Nucleus accumbens (tissue), 56 donors: ENCODE measurements at regions not wholly inside any gene's neighbourhood (a gene's known extent, or its start where the extent isn't known, plus 50 kb on each side); places are given as distances from the start of the nearest gene placed in this dataset.
"Not testable (repeated sequence)": the region's sequence is repeated elsewhere in the genome, so short reads cannot be mapped to it uniquely, and the experiment has no call there.

ENCODE experiments used
- DNase-seq, 56 donors: peaks; one replicate each; lab custom pipeline; 2025; lab: John Stamatoyannopoulos, UW

GRCh38 chr20:30378721-30379120 is 878.7 kb upstream of the DEFB115 start:
- not testable (repeated sequence) for DNase-seq

DNA sequence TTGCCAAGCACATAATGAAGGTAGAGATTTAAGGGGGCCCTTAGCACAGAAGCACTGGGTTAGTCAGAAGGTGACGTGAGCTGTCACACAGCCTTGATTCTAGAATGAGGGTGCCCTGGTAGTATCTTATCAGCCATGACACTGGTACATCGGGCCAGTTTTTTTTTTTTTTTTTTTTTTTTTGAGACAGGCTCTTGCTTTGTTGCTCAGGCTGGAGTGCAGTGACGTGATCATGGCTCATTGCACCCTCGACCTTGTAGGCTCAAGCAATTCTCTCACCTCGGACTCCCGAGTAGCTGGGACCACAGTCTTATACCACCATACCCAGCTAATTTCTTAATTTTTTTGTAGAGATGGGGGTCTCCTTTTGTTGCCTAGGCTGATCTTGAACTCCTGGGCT is 872.6 kb upstream of the DEFB115 start:
- not testable (repeated sequence) for DNase-seq

DNA sequence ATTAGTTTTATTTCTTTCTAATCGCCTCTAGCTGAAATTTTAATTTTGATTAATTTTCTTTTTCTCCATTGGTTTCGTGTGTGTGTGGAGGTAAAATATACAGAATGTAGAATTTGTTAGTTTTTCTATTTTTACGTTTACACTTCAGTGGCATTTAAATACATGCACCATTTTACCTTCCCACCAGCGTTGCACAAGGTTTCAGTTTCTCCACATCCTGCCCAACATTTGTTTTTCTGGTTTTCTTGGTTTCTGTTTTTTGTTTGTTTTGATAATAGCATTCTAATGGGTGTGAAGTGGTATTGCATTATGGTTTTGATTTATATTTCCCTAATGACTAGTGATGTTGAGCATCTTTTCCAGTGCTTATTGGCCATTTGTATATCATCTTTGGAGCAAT is 871.4 kb upstream of the DEFB115 start:
- not testable (repeated sequence) for DNase-seq

GRCh38 chr20:30387823-30388222 is 869.6 kb upstream of the DEFB115 start:
- not testable (repeated sequence) for DNase-seq

DNA sequence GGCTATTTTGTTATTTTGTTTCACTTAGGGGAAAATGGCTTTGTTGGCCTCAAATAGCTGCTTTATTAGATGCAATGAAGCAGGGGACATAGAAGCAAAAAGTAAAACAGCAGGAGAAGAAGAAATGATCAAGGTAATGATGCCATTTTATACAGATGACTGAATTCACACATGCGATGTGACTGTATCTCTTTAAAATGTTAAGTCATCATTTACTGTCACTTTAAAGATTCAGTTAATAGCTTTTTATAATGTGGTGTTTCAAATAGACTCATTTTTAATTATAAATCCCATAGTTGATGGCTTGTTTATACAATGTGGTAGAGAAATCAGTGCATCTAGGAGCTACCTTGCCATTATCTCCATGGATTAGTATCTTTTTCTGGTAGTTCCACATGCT is 863.9 kb upstream of the DEFB115 start:
- not testable (repeated sequence) for DNase-seq

DNA sequence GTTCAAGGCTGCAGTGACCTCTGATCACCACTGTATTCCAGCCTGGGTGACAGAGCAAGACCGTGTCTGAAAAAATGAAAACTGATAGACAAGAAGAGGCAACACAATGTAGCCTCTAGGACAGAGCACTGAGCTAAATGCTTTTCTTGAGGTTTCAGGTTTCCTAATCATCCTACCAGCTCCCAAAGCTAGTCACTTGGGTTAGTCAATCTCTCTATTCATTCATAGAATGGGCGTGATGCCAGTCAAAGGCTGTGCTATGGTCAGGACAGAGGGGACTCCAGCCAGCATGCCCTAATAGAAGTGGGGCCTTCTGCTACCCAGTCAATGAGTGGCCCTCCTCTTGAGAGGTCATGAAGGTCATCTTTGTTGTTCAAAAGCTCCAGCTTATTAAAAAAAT is 860.4 kb upstream of the DEFB115 start:
- not testable (repeated sequence) for DNase-seq

DNA sequence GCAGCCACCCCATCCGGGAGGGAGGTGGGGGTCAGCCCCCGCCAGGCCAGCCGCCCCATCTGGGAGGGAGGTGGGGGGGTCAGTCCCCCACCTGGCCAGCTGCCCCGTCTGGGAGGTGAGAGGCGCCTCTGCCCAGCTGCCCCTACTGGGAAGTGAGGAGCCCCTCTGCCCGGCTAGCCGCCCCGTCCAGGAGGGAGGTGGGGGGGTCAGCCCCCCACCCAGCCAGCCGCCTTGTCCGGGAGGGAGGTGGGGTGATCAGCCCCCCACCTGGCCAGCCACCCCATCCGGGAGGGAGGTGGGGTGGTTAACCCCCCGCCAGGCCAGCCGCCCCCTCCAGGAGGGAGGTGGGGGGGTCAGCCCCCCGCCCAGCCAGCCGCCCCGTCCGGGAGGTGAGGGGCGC is 852.4 kb upstream of the DEFB115 start:
- DNase-seq, result not testable (repeated sequence)

DNA sequence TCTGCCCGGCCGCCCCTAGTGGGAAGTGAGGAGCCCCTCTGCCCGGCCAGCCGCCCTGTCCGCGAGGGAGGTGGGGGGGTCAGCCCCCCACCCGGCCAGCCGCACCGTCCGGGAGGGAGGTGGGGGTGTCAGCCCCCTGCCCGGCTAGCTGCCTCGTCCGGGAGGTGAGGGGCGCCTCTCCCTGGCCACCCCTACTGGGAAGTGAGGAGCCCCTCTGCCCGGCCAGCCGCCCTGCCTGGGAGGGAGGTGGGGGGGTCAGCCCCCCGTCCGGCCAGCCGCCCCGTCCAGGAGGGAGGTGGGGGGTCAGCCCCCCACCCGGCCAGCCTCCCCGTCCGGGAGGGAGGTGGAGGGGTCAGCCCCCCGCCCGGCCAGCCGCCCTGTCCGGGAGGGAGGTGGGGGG is 851.9 kb upstream of the DEFB115 start:
- not testable (repeated sequence) for DNase-seq

- DNase-seq, result not testable (repeated sequence)
Measured at GRCh38 chr20:30406370-30406769, 851.1 kb upstream of the DEFB115 start.

DNA sequence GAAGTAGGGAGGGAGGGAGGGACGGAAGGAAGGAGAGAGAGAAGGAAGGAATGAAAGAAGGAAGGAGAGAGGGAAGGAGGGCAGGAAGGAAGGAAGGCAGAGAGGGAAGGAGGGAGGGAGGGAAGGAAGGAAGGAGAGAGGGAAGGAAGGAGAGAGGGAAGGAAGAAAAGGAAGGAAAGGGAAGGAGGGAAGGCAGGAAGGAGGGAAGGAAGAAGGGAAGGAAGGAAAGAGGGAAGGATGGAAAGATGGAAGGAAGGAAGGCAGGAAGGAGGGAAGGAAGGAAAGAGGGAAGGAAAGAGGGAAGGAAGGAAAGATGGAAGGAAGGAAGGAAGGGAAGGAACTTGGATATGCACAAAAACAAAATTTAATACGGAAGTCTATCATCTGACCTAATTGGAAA is 844.5 kb upstream of the DEFB115 start:
- DNase-seq, result no peak

GRCh38 chr20:30417387-30417786 is 840.1 kb upstream of the DEFB115 start:
- not testable (repeated sequence) for DNase-seq

DNA sequence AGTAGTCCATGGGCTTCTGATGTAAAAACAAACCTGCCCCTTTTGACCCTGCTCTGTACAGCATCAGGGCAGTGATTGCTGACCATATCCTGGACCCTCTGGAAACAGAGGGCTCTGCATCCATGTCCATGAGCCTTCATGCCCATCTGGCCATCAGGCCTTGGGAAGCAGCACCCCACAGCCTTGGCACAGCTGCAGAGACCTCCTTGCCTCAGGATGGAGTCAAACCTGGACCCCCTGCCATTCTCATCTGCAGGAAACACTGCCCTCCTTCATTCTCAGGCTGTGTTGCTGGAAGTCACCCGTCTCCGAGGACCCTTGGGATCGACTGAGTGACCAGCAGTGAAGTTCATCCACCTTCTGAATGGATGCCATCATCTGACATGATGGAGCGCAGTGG is 839.1 kb upstream of the DEFB115 start:
- not testable (repeated sequence) for DNase-seq

DNA sequence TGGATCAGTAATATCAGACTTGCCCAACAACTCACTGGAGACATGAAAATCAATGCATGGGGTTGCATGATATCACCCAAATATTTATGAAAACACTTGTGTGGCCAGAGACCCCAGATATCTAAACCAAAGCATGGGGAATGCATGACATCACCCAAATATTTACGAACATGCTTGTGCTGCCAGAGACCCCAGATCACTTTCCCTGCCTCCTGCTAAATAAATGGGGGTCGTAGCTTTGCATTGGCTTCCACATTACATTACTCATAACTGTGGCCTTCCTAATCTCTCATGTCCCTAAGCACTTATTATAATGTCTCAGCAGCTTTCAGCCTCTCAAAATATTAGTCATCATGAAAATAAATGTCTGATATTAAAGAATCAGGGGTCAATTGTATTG is 838.0 kb upstream of the DEFB115 start:
- no peak for DNase-seq

DNA sequence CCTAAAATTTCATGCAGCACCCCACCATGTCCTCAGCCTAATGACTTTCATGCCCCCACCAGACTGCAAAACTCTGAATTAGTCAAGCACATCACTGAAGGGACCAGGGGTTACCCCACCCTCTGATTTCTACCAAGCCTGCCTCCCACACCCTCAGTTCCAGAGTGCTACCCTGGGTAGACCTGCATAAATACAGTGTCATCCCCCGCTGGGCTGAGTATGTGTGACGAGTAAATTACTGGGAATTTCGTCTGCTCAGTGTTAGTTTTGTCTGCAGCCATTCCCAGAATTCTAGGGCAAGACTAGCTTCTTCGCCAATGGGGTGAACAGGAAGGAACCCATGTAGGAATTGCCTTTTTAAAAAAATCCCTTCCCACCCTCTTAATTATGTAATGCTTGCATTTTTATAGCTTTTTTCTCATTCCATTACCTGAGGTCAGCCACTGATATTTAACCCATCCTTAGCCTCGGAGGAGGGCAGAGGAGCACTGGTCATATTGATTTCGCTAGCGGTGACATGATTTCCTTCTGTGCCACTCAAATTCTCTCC is 837.5 kb upstream of the DEFB115 start:
- DNase-seq, result peak in 2 of 56 donors; percentile 21 to 43
